ENCODE measurements at regions not wholly inside any gene's neighbourhood (a gene's known extent, or its start where the extent isn't known, plus 50 kb on each side); places are given as distances from the start of the nearest gene placed in this dataset.

DNA sequence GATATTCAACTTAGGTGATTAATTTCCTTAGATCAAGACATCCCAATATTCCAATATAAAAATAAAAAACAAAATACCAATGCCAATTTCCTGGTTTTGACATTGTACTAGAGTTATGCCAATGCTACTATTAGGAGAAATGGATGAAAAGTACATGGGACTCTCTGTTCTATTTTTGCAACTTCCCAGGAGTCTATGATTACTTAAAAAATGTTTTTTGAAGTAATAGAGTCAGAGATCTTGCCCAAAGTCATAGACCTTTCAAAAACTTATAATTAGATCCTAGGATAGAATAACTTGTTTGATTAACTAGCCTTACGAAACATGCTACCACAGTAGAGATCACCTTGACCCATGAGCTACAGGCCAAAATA is 73.6 kb upstream of the MAOA start:
- in situ Hi-C loops (cut with MboI; ENCODE audit: low pct_unique_long_range_greater_than_20kb, low sequenced_read_pairs) = no loop called here
- DNase-seq = no peak

DNA sequence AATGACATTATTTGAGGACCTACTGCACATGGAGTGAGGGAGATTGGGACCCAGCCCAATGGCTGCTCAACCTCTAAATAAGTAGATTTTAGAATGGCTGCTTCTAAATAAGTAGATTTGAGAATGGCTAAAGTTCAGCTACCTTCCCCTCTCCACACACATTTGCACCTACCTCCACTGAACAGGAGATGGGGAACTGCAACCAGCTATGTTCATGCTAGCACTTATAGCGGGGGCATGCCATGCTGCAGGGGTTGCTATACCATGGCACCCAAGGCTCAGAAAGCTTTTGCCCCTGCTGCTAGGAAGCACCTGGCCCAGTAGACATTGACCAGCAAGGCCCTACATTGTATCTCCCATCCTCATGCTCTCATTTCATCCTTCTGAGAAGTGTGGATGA is 70.2 kb upstream of the MAOA start:
- in situ Hi-C loops (cut with MboI; ENCODE audit: low pct_unique_long_range_greater_than_20kb, low sequenced_read_pairs) = no loop called here

GRCh38 chrX:43586830-43587229 is 69.3 kb upstream of the MAOA start:
- DNase-seq = no peak
- in situ Hi-C loops (cut with MboI; ENCODE audit: low pct_unique_long_range_greater_than_20kb, low sequenced_read_pairs) = no loop called here

More for the DNA sequence above, 70.2 kb upstream of the MAOA start:
- DNase-seq = no peak

- DNase-seq = no peak
- in situ Hi-C loops (cut with MboI; ENCODE audit: low pct_unique_long_range_greater_than_20kb, low sequenced_read_pairs) = no loop called here
Measured at GRCh38 chrX:43589735-43590134, 66.4 kb upstream of the MAOA start.

- DNase-seq = no peak
- in situ Hi-C loops (cut with MboI; ENCODE audit: low pct_unique_long_range_greater_than_20kb, low sequenced_read_pairs) = no loop called here
Measured at GRCh38 chrX:43590150-43590549, 65.9 kb upstream of the MAOA start.

DNA sequence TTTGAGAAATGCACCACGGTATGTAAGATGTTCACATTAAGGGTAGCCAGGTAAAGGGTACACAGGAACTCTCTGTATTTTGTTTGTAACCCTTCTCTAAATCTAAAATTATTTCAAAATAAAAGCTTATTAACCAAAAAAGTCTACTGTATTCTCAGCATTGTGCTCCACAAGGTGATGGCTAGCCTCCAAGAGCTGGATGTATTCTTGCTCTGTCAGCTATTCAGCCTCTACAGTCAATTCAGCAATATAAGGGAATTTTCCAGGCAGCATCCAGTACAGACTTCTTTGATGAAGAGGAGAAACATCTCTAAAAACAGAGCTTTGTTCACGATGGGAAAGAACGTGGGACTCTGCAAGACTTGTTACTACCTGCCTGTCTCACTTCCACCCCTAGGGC is 63.5 kb upstream of the MAOA start:
- in situ Hi-C loops (cut with MboI; ENCODE audit: low pct_unique_long_range_greater_than_20kb, low sequenced_read_pairs) = no loop called here
- DNase-seq = no peak

DNA sequence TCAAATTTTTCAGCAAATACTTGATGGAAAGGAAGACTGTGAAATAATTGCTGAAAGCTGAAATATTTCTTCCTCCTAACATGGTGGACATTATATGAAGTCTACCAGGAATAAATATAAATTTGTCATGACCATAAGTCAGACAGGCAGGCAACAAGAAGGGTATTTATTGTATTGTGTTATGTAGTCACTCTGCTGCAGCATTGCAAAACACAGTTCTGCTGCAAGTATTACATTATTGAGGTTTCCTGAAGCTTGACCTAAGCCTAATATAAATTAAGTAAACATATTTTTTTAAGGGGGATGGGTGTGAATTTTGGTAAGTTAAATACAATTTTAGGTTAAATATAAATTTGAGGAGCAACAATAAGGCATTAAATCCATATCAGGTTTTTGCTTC is 60.2 kb upstream of the MAOA start:
- DNase-seq = no peak
- in situ Hi-C loops (cut with MboI; ENCODE audit: low pct_unique_long_range_greater_than_20kb, low sequenced_read_pairs) = no loop called here

DNA sequence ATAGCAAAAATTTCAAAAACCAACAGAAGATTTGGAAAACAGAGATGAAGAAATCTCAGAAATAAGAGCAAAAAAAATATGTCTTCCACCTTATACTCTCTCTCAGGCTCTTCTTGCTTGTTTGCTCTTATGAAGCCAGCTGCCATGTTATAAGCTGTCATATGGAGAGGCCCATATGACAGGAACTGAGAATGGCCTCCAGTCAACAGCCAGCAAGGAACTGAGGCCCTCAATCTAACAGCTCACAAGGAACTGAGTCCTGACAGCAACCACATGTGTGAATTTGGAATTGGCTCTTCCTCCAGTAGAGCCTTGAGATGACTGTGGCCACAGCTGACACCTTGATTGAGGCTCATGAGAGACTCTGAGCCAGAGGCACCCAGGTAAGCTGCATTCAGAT is 51.3 kb upstream of the MAOA start:
- peak; percentile 5 for DNase-seq
- in situ Hi-C loops (cut with MboI; ENCODE audit: low pct_unique_long_range_greater_than_20kb, low sequenced_read_pairs) = no loop called here

DNA sequence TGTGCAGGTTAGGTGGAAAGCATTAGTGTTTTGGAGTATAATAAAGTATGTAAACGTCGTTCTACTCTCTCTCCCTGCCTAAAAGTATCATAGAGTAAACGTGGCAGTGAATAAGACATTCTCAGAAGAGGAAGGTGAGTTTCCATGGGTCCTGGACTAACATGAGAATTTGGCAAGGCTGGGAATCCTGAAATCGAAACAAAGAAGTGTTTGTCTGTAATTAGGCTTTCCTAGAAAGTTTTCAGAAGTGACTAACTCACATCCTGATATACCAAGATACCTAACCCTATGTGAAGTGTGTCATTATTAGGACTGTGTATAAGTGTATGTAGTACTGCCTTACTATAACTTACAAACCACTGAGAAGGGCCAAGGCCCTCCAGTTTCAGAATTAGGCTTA is 50.7 kb upstream of the MAOA start:
- DNase-seq = no peak
- in situ Hi-C loops (cut with MboI; ENCODE audit: low pct_unique_long_range_greater_than_20kb, low sequenced_read_pairs) = no loop called here
